CD14-positive monocyte (primary cell): ENCODE measurements at regions not wholly inside any gene's neighbourhood (a gene's known extent, or its start where the extent isn't known, plus 50 kb on each side); places are given as distances from the start of the nearest gene placed in this dataset.

Experiments used
- DNase-seq, 3 donors: peaks; one replicate each; pipeline ENCODE4 v3.0.0-alpha.2; 2011 to 2022
- H2AFZ ChIP-seq: 2 replicates; pipeline ENCODE4 v1.6.0; 2012; ENCODE audit warnings: mild to moderate bottlenecking, low read depth, low read length, inconsistent platforms; ENCODE audit not compliant: insufficient read depth, poor library complexity, severe bottlenecking
- H3K27ac ChIP-seq, 2 donors: 1 replicate in 1 of 2; 2 replicates in 1 of 2; pipeline ENCODE4 v1.5.1; 2012 to 2013; ENCODE audit warnings: low read length in 2 of 2, control low read depth in 1 of 2, inconsistent platforms in 1 of 2, low read depth in 1 of 2, mild to moderate bottlenecking in 1 of 2
- H3K27me3 ChIP-seq, 2 donors: one replicate each; pipeline versions ENCODE4 v1.6.0 to v1.6.1; 2011 to 2013; ENCODE audit warnings: low read length in 2 of 2; ENCODE audit not compliant: control insufficient read depth in 2 of 2, insufficient read depth in 2 of 2
- H3K36me3 ChIP-seq, 2 donors: replicated peaks in 1 of 2; 1 replicate in 1 of 2; 2 replicates in 1 of 2; pipeline versions ENCODE4 v1.5.1 to v1.6.1; 2012 to 2013; ENCODE audit warnings: low read length in 2 of 2, control low read depth in 1 of 2, inconsistent platforms in 1 of 2, mild to moderate bottlenecking in 1 of 2; ENCODE audit not compliant: insufficient read depth in 2 of 2, control insufficient read depth in 1 of 2
- H3K4me1 ChIP-seq, 2 donors: 1 replicate in 1 of 2; 2 replicates in 1 of 2; pipeline versions ENCODE4 v1.5.1 to v1.6.1; 2012 to 2013; ENCODE audit warnings: low read length in 2 of 2, control low read depth in 1 of 2, inconsistent platforms in 1 of 2, mild to moderate bottlenecking in 1 of 2, moderate library complexity in 1 of 2; ENCODE audit not compliant: insufficient read depth in 2 of 2, control insufficient read depth in 1 of 2
- H3K4me2 ChIP-seq: replicated peaks from 2 replicates; pipeline ENCODE3; 2012; ENCODE audit warnings: low read length, moderate library complexity, mild to moderate bottlenecking; ENCODE audit not compliant: poor library complexity, severe bottlenecking; ENCODE audit errors: extremely low read depth
- H3K4me3 ChIP-seq, 3 experiments: fragments of 200-600 bp in 1 of 3; sonication (generic) in 1 of 3; replicated peaks in 1 of 3; 1 replicate in 2 of 3; 2 replicates in 1 of 3; pipeline ENCODE4 v1.5.1; 2011 to 2013; ENCODE audit warnings: low read length in 3 of 3, mild to moderate bottlenecking in 3 of 3, control low read depth in 2 of 3, low read depth in 2 of 3, inconsistent platforms in 1 of 3, moderate library complexity in 1 of 3
- H3K79me2 ChIP-seq: 2 replicates; pipeline ENCODE4 v1.6.0; 2012; ENCODE audit warnings: mild to moderate bottlenecking, control low read depth, inconsistent platforms, low read length, moderate library complexity; ENCODE audit not compliant: insufficient read depth
- H3K9ac ChIP-seq: 2 replicates; pipeline ENCODE4 v1.6.0; 2017; ENCODE audit warnings: low read length, mild to moderate bottlenecking; ENCODE audit not compliant: insufficient read depth, poor library complexity, severe bottlenecking
- H3K9me3 ChIP-seq, 2 donors: replicated peaks in 1 of 2; 1 replicate in 1 of 2; 2 replicates in 1 of 2; pipeline versions ENCODE4 v1.5.1 to v1.6.1; 2012 to 2013; ENCODE audit warnings: low read length in 2 of 2, control low read depth in 1 of 2; ENCODE audit not compliant: control insufficient read depth in 1 of 2, insufficient read depth in 1 of 2
- H4K20me1 ChIP-seq: 2 replicates; pipeline ENCODE4 v1.6.0; 2012; ENCODE audit warnings: mild to moderate bottlenecking, low read length, control low read depth, moderate library complexity; ENCODE audit not compliant: insufficient read depth
- H3K27ac Mint-ChIP-seq, 7 donors: one replicate each; pipeline ENCODE4 v1.8.0; 2020; ENCODE audit warnings: mild to moderate bottlenecking in 7 of 7, mixed read lengths in 7 of 7, moderate library complexity in 6 of 7, inconsistent platforms in 2 of 7
- H3K27me3 Mint-ChIP-seq, 3 donors: one replicate each; pipeline ENCODE4 v1.8.0; 2021 to 2022; ENCODE audit warnings: low read depth in 3 of 3, mild to moderate bottlenecking in 3 of 3, mixed read lengths in 3 of 3, moderate library complexity in 3 of 3, inconsistent platforms in 1 of 3
- H3K36me3 Mint-ChIP-seq, 2 donors: one replicate each; pipeline ENCODE4 v1.8.0; 2020; ENCODE audit warnings: mixed read lengths in 2 of 2, inconsistent platforms in 1 of 2, mild to moderate bottlenecking in 1 of 2
- H3K4me1 Mint-ChIP-seq: one replicate; pipeline ENCODE4 v1.8.0; 2020; ENCODE audit warnings: mild to moderate bottlenecking, mixed read lengths
- H3K4me3 Mint-ChIP-seq, 2 donors: one replicate each; pipeline ENCODE4 v1.8.0; 2020; ENCODE audit warnings: mild to moderate bottlenecking in 2 of 2, mixed read lengths in 2 of 2, moderate library complexity in 1 of 2
- H3K9me3 Mint-ChIP-seq, 7 donors: one replicate each; pipeline ENCODE4 v1.8.0; 2020 to 2022; ENCODE audit warnings: mixed read lengths in 7 of 7, mild to moderate bottlenecking in 6 of 7, moderate library complexity in 6 of 7, inconsistent platforms in 2 of 7
- WGBS: methylation state at CpG from one replicate; pipeline ENCODE4 v1.1.5; 2013; ENCODE audit warnings: missing lambda C conversion rate; ENCODE audit not compliant: insufficient coverage; 5-methylcytosine and 5-hydroxymethylcytosine counted together
- intact Hi-C, 2 donors: fragments of 100-400 bp; cut with micrococcal nuclease; formaldehyde crosslinking; loops; one replicate each; pipeline versions ENCODE4 v1.15.0 to v1.15.1; 2023
- TF ChIP-seq, protein P1 (sequence below): fragments of 200-600 bp; IDR thresholded peaks from one replicate; pipeline ENCODE4 v1.8.0; 2022; ENCODE audit warnings: antibody characterized with exemption, mild to moderate bottlenecking

DNA sequence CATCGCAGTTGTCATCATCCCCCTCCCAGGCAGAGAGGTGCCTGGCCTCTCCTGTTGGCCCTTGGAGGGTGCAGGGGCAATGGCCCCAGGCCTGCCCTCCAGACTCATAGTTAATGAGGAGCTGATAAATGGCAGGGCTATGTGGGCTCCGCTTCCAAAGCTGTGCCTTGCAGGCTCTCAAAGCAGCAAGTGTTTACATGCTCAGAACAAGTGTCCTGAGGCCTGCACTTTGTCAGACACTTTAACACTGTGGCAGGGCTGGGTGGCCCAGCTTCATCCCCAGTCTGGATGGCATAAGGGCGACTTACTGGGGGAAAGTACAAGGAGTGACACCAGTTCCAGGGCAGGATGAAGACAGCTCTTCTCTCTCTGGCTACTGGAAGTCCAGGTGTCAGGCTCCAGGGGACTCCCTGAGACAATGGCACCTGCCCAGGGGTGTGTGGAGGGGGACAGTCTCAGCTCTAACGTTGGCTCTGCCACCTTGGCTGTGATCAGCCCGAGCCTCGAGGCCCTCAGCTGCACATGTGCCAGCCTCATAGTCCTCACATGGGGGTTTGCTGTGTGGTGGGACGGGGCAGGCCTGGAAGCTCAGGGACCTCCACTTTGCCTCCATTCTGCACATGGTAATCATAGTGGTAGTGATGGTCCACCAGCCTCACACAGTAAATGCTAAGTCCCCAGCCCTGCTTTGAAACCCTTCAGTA lies 153.4 kb downstream of the BARX1 start:
- Histone ChIP-seq H3K4me3 (no peak overlapping the region), H3K27me3 (no peaks in the 10 kb centered on the region), H3K9me3 (no peaks in the 10 kb centered on the region), H3K4me2 (no peak overlapping the region), H3K27ac (no peak overlapping the region), H3K36me3 (no peaks in the 10 kb centered on the region), H3K79me2 (no peaks in the 10 kb centered on the region), H4K20me1 (no peaks in the 10 kb centered on the region), H3K4me1 (no peaks in the 10 kb centered on the region), H2AFZ (no peak overlapping the region), H3K9ac (no peak overlapping the region)
- peaks cover 2 to 15% (median 11%) of the 10 kb centered on the region in 3 donors for H3K27me3 Mint-ChIP-seq
- TF ChIP-seq, protein P1, sequence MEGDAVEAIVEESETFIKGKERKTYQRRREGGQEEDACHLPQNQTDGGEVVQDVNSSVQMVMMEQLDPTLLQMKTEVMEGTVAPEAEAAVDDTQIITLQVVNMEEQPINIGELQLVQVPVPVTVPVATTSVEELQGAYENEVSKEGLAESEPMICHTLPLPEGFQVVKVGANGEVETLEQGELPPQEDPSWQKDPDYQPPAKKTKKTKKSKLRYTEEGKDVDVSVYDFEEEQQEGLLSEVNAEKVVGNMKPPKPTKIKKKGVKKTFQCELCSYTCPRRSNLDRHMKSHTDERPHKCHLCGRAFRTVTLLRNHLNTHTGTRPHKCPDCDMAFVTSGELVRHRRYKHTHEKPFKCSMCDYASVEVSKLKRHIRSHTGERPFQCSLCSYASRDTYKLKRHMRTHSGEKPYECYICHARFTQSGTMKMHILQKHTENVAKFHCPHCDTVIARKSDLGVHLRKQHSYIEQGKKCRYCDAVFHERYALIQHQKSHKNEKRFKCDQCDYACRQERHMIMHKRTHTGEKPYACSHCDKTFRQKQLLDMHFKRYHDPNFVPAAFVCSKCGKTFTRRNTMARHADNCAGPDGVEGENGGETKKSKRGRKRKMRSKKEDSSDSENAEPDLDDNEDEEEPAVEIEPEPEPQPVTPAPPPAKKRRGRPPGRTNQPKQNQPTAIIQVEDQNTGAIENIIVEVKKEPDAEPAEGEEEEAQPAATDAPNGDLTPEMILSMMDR: no peak
- intact Hi-C loops: no loop called here
- no peak overlapping the region for H3K27ac Mint-ChIP-seq
- 90% methylated on average over 5 of the region's 7 CpGs for WGBS
- DNase-seq: no peak
- H3K4me3 Mint-ChIP-seq: no peak overlapping the region
- no peaks in the 10 kb centered on the region for H3K4me1 Mint-ChIP-seq
- no peaks in the 10 kb centered on the region for H3K36me3 Mint-ChIP-seq
- H3K9me3 Mint-ChIP-seq: peaks cover 7 to 20% (median 14%) of the 10 kb centered on the region in 7 donors

- peaks cover 3 to 18% (median 11%) of the 10 kb centered on the region in 3 donors for H3K27me3 Mint-ChIP-seq
- H3K4me3 Mint-ChIP-seq: no peak overlapping the region
- TF ChIP-seq, protein P1: no peak
- intact Hi-C loops: no loop called here
- Histone ChIP-seq H3K9me3 (no peaks in the 10 kb centered on the region), H3K4me3 (no peak overlapping the region), H2AFZ (no peak overlapping the region), H3K4me1 (no peaks in the 10 kb centered on the region), H3K79me2 (no peaks in the 10 kb centered on the region), H3K4me2 (no peak overlapping the region), H3K9ac (no peak overlapping the region), H4K20me1 (no peaks in the 10 kb centered on the region), H3K27ac (no peak overlapping the region), H3K36me3 (no peaks in the 10 kb centered on the region), H3K27me3 (no peaks in the 10 kb centered on the region)
- no peaks in the 10 kb centered on the region for H3K4me1 Mint-ChIP-seq
- peaks cover 3 to 18% (median 15%) of the 10 kb centered on the region in 7 donors for H3K9me3 Mint-ChIP-seq
- no peak for DNase-seq
- no peaks in the 10 kb centered on the region for H3K36me3 Mint-ChIP-seq
- no peak overlapping the region for H3K27ac Mint-ChIP-seq
- 93% methylated on average over 3 of the region's 4 CpGs for WGBS
Observed at GRCh38 chr9:93801120-93801519, 154.0 kb downstream of the BARX1 start.
